Colon (tissue), 2 donors: ENCODE measurements at regions not wholly inside any gene's neighbourhood (a gene's known extent, or its start where the extent isn't known, plus 50 kb on each side); places are given as distances from the start of the nearest gene placed in this dataset.

Experiments used
- FAIRE-seq: peaks from 2 replicates; lab custom pipeline; 2012; peaks lifted over from hg19 to GRCh38; lab: Jason Lieb, UNC
- donor health status: control.
- donor health status: control.

DNA sequence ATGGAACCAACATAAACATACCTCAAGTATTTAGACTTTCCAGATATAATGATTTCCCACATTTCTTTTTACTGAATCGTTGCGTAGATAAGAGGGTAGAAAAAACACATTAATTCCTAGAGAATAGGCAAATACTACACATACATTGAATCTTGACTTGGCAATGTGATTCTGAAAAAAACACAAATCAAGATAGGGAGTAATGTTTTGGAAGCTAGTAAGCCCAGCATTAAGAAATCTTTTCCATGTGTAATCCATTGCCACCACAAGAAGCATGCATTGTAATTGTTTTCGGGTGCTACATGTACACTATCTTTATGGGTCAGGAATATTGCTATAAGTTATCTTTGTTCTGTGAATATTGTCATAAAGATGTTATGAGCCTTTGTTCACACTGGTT, 269.8 kb upstream of the PDGFD start:
- no peak for FAIRE-seq

DNA sequence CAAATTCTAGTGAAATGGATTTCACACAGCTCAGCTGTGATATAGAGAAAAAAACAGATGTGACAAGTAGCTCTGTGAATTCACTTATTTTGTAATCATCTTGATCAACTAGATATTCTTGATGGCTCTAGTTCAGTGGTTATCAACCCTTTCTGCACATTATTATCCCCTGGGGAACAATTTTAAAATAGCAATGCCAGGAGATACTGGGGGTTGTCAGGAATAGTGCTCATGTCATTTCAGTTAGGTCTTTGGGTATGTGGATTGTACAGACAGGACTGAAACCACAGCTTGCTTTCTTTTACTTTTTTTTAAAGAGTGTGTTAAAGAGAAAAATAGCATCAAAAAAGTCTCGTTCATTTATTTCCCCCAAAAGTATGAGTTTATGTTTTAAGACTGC, 269.0 kb upstream of the PDGFD start:
- no peak for FAIRE-seq

DNA sequence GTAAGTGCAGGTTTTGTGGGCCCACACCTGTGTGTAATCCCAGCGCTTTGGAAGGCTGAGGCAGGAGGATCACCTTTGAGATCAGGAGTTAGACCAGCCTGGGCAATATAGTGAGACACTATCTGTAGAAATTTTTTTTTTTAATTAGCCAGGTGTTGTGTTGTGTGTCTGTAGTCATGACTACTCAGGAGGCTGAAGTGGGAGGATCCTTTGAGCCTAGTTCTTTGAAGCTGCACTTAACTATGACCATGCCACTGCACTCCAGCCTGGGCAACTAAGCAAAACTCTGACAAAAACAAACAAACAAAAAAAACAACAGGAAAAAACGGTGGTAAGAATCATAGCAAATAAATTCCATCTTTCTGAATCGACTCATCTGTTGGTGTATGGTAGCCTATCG, 268.6 kb upstream of the PDGFD start:
- no peak for FAIRE-seq

DNA sequence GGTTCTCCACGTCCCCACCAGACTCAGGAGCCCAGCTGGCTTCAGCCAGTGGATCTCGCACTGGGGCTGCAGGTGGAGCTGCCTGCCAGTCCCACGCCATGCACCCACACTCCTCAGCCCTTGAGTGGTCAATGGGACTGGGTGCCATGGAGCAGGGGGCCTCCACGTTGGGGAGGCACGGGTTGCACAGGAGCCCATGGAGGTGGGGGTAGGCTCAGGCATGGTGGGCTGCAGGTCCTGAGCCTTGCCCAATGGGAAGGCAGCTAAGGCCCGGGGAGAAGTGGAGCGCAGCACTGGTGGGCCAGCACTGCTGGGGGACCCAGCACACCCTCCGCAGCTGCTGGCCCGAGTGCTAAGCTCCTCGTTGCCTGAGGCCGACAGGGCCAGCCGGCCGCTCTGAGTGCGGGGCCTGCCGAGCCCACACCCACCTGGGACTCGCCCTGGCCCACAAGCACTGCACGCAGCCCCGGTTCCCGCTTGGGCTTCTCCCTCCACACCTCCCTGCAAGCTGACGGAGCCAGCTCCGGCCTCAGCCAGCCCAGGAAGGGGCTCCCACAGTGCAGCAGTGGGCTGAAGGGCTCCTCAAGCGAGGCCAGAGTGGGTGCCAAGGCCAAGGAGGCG, 258.5 kb upstream of the PDGFD start:
- FAIRE-seq, result no peak

DNA sequence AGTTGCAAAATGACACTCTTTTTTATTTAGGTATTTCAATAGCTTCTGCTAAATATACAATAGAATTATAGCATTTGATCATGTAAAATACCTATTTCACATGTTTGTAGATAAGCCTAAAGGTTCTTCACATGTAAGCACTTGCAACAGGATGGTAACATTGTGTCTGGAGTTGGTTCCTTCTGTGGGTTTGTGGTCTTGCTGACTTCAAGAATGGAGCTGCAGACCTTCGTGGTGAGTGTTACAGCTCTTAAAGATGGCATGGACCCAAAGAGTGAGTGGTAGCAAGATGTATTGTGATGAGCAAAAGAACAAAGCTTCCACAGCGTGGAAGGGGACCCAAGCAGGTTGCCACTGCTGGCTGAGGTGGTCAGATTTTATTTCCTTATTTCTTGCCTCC, 246.4 kb upstream of the PDGFD start:
- no peak for FAIRE-seq

DNA sequence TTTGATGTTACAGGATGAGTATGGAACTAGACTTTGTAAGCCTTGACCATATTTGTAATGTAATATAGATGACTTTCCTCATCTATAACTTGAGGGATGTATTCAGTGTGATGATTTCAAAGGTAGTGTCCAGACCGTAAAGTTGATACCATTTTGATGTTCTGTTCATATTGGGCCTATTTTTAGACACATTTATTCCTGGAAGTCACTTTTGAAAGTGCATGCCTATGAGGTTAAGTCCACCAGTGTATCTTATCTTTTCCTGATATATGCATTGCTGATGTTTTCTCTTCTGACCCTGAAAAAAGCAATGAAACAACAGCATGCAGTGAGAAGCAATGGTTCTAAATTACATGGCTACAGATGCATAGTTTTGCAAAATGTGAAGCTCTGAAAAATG, 244.7 kb upstream of the PDGFD start:
- FAIRE-seq, result no peak

DNA sequence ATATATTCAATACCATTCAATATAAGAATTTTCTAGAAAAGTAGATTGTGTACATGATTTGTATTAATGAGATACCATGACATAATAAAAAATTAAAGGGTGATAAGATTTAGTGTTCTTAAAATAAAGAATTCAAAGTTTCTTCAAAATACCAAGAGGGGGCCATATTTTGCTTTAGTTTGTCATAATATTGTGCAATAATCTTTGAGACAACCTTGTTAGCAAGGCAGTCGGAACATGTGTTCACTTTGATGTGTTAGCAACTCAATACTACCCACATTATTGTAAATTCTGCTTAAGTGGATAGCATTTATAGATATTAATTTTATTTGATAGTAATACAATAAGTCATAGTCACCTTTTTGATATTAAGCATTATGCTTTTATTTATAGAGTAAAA, 241.3 kb upstream of the PDGFD start:
- no peak for FAIRE-seq

DNA sequence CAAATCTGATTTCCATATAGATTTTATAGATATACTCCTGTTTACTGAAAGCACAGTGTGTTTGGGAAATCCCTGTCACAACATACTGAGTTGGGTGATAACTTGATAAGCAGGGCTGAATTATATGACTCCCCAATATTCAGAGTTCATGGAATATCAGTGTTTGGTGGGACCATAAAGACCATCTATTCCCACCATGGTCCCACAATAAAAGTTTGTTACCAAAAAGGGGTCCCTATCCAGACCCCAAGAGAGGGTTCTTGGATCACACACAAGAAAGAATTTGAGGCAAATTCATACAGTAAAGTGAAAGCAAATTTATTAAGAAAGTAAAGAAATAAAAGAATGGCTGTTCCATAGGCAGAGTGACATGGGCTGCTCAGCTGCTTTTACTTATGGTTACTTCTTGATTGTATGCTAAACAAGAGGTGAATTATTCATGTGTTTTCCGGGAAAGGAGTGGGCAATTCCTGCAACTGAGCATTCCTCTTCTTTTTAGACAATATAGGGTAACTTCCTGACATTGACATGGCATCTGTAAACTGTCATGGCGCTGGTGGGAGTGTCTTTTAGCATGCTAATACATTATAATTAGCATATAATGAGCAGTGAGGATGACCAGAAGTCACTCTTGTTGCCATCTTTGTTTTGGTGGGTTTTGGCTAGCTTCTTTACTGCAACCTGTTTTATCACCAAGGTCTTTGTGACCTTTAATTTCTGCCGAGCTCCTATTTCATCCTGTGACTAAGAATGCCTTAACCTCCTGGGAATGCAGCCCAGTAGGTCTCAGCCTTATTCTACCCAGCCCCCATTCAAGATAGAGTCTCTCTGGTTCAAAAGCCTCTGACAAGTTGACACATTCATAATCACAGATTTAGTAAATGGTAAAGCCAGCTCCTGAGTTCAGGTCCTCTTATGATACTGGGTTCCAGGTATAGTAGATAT, 240.6 kb upstream of the PDGFD start:
- no peak for FAIRE-seq

DNA sequence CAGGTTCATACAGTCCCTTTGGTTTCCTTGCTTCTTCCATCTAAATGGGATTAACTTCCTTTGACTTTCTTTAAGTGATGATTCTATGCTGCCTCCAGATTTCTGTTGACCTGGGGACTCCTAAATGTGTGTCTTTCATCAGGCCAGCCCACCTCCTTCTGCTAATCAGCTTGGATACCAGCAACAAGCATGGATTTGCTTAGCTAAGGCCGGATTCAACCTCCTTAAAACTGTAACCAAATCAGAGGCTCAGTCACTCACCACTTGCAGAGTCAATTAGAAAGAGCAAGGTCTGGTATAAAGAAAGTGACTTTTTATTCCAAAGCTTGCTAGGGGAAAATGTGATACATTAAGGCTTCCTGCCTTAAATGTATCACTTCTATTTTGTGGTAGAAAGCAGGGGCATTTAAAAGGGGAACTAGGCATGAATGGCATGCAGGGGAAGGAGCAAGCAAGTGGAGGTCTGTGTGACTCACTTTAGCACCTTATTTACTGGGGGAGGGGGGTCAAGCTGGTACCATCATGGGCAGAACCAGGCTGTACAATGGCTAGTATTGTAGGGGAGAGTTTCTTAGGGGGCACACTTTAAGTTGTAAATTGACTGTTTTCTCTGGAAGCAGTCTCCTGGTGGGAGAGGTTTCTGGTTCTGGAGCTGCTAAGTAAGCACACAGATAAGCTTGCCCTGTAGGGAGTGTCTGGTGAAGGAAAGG, 239.0 kb upstream of the PDGFD start:
- no peak for FAIRE-seq

DNA sequence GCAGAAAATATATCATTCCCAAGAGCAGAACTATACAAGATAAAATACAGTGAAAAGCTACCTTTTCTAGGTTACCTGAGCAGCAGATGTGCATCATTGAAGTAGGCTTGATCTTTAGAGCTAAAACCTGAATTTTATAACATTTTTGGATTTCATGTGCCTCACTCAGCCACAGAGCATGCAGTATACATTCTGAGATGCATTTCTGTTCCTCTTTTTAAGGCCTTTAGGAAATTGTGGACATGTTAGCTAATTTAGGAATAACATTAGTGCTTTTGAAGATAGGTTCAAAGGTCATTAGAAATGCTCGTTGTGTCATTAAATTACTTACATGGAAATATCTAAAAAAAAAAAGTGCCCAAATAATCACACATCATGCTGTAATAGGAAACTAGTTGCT, 230.6 kb upstream of the PDGFD start:
- no peak for FAIRE-seq

DNA sequence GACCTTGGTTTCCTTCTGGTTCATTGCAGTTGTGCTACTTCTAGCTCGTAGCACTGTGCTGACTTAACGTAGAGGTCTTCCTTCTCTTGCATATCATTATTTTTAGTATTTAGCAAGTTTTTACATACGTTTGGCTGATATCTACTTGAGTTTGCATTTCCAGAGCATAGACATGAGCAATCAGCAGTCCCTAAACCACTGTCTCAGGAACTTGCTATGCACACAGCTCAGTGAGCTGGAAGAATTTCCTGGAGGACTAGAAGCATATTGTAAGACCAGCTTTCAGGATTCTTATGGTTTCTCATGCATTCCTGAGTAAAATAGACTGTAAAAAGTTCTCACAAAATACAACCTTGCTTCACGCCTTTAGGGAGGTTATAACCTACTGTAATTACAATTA, 226.7 kb upstream of the PDGFD start:
- FAIRE-seq, result no peak

DNA sequence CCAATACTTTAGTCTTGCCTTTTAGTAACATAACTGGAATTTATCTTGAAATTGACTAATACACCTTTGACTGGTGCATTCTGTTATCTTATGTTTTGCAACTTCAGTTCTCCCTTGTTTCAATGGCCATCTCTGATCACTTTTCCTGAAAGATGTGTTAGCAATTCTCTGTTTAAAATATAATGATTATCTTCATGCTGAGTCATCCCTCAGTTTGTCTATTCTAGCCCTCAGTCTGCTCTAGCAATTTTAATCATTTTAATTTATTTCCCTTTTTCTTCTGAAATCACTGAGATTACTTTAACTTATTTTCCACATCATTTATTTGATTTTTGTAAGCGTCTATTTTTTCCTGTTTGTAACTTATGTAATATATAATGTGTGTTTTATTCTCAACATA, 221.9 kb upstream of the PDGFD start:
- FAIRE-seq, result peak; percentile 33

DNA sequence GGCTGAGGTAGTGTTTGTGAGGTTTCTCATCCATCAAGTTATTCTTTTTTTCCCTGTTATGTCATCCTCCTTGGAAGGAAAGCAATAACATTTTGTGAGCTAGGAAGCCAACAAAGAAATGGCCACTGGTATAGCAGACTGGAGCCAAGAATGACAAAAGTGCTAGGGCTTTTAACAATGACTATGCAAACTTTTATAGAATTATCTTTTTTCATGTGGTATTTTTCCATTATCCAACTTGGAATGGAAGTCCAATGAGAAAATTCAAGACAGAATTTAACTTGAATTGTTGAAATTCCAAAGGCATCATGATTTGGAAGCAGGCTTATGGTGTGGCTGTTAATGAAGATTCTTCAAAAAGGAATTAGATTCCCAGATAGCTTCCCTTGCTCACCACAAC, 216.4 kb upstream of the PDGFD start:
- FAIRE-seq, result no peak

DNA sequence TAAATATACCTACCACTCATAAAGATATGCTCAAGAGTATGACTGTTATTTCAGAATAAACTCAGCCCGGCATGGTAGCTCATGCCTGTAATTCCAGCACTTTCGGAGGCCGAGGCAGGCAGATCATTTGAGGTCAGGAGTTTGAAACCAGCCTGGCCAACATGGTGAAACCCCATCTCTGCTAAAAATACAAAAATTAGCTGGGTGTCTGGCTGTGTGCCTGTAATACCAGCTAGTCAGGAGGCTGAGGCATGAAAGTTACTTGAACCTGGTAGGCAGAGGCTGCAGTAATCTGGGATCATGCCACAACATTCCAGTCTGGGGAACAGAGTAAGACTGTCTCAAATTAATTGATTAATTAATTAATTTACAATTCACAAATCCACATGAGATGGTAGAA, 208.2 kb upstream of the PDGFD start:
- FAIRE-seq, result no peak

DNA sequence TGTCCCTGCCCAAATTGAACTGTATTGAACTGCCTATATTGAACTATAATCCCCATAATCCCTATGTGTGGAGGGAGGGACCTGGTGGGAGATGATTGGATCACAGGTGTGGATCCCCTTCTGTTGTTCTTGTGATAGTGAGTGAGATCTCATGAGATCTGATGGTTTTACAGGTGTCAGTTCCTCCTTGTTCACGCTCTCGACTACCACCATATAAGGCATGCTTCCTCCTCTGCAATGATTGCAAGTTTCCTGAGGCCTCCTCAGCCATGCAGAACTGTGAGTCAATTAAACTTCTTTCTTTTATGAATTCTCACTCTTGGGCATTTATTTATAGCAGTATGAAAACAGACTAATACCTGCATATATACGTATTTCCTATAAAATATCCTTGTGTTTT, 206.5 kb upstream of the PDGFD start:
- no peak for FAIRE-seq

DNA sequence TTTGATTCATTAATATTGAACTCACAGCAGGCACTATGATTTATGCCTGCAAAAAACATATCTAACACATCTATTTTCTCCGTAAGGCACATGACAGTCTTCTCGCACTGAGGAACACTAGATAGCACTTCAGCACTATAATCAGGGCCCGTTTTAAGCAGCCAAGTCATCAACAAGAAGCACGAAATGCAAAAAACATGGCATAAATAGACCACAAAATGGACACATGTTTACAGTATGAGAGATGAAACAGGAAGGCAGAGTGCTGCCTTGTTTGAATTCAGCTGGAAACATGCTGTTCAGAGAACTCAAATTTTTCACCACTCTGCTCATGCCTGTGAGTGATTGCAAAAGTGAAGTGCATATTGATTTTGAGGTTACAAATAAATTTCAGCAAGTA, 205.8 kb upstream of the PDGFD start:
- no peak for FAIRE-seq

DNA sequence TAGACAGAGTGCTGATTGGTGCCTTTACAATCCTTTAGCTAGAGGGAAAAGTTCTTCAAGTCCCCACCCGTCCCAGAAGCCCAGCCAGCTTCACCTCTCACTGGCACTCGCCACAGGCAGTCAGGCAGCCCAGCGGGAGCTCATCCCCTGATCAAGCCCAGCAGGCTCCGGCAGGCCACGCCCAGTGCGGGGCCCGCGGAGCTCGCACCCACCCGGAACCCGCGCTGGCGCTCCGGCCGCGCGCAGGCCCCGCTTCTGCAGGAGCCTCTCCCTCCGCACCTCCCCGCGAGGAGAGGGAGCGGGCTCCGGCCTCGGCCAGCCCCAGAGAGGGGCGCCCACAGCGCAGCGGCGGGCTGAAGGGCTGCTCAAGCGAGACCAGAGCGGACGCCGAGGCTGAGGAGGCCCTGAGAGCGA, 202.4 kb upstream of the PDGFD start:
- FAIRE-seq, result no peak

DNA sequence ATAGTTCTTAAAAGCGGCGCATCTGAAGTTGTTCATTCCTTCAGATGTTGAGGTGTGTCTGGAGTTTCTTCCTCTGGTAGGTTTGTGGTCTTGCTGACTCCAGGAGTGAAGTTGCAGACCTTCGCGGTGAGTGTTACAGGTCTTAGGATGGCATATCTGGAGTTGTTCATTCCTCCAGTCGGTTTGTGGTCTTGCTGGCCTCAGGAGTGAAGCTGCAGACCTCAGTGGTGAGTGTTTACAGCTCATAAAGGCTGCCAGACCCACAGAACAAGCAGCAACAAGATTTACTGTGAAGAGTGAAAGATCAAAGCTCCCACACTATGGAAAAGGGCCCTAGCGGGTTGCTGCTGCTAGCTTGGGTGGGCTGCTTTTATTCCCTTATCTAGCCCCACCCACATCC, 201.7 kb upstream of the PDGFD start:
- no peak for FAIRE-seq

DNA sequence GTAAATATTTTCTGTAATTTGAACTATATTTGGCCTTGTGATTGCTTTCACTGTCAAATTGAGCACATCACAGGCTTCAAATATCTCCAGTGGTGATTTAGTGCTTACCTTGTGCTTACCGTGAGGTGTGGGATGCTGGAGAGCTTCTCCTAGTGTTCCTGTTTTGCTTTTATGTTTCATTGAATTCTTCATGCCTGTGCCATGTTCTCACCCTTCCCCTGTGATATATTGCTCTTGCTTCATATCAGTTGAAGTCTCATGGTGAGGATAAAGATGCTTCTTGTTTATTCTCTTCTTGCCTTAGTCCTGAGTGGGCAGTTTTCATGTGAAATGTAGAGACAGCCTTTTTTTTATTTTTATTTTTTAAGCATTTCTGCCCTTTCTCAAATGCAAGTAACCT, 198.0 kb upstream of the PDGFD start:
- no peak for FAIRE-seq

DNA sequence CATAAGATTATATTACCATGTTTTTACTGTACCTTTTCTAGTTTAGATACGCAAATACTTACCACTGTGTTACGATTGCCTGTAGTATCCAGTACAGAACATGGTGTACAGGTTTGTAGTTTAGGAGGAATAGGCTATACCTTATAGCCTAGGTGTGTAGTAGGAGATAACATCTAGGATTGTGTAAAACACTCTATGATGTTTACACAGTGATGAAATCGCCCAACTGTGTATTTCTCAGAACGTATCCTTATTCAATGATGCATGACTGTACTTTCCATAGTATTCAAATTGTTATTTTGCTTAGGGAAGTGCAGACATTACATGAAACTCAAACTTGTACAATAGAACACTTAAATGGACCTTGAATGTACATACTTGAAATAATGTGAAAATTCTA, 188.1 kb upstream of the PDGFD start:
- no peak for FAIRE-seq

DNA sequence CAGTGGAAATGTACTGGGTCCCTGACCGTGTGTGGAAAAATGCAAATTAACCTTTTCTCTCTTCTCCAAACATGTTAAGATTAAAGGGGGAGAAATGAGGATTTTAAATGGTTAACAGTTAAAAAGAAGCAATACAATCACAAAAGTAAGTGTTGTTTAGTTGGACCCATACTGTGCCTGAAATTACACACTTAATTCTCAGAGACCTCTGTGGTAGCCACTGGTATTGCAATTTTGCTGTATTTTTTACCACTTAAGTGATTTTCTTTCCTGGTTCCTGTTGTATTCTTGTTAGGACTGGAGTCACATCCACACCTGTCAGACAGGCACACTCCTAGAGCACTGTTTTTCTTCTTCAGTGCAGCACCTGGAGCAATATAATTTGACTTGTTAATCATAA, 179.6 kb upstream of the PDGFD start:
- FAIRE-seq, result no peak

DNA sequence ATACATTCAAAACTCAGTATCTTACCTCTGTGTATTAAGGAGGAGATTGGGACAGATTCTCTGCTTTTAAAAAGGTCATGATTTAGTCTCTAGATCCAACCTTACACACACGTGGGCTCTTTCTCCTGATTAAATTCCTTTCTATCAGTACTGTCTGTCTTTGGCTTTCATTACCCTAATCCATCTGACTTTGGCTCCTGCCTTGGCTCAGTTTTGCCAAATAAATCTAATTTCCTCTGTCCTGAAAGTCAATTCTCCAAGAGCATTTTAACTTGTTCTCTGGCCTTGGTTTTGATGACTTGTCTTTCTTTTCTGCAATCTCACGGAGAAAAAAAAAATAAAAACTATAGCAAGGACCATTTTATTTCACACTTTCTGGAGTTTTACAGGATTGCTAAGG, 176.6 kb upstream of the PDGFD start:
- no peak for FAIRE-seq

DNA sequence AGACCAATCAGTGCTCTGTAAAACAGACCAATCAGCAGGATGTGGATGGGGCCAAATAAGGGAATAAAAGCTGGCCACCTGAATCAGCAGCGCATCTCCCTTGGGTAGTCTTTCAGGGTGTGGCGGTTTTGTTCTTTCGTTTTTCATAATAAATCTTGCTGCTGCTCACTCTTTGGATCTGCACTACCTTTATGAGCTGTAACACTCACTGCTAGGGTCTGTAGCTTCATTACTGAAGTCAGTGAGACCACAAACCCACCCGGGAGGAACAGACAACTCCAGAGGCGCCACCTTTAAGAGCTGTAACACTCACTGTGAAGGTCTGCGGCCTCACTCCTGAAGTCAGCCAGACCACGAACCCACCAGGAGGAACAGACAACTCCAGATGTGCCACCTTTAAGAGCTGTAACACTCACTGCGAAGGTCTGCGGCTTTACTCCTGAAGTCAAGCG, 175.5 kb upstream of the PDGFD start:
- no peak for FAIRE-seq
